ENCODE measurements at regions not wholly inside any gene's neighbourhood (a gene's known extent, or its start where the extent isn't known, plus 50 kb on each side); places are given as distances from the start of the nearest gene placed in this dataset.

- Mint-ChIP-seq H3K4me3 (no peak overlapping the region), H3K27me3 (ENCODE audit: low read depth in 3 of 3) (peaks cover 4 to 13% (median 6%) of the 10 kb centered on the region in 3 donors), H3K36me3 (no peaks in the 10 kb centered on the region), H3K9me3 (no peaks in the 10 kb centered on the region), H3K4me1 (no peaks in the 10 kb centered on the region), H3K27ac (no peak overlapping the region)
- no peak overlapping the region for H3K27ac ChIP-seq (ENCODE audit: low read depth in 1 of 2, low read length in 2 of 2)
- H2AFZ ChIP-seq (ENCODE audit: insufficient read depth, low read depth, low read length, poor library complexity, severe bottlenecking), result no peak overlapping the region
- H4K20me1 ChIP-seq (ENCODE audit: insufficient read depth, low read length), result no peaks in the 10 kb centered on the region
- no peaks in the 10 kb centered on the region for H3K27me3 ChIP-seq (ENCODE audit: control insufficient read depth in 2 of 2, insufficient read depth in 2 of 2, low read length in 2 of 2)
- H3K36me3 ChIP-seq (replicated peaks in 1 of 2; ENCODE audit: control insufficient read depth in 1 of 2, insufficient read depth in 2 of 2, low read length in 2 of 2), result no peaks in the 10 kb centered on the region
- H3K79me2 ChIP-seq (ENCODE audit: insufficient read depth, low read length), result no peaks in the 10 kb centered on the region
- intact Hi-C loops (cut with micrococcal nuclease), result no loop called here
- no peak overlapping the region for H3K4me3 ChIP-seq (replicated peaks in 1 of 3; ENCODE audit: low read depth in 2 of 3, low read length in 3 of 3)
- H3K9me3 ChIP-seq (replicated peaks in 1 of 2; ENCODE audit: control insufficient read depth in 1 of 2, insufficient read depth in 1 of 2, low read length in 2 of 2), result no peaks in the 10 kb centered on the region
- no peak overlapping the region for H3K9ac ChIP-seq (ENCODE audit: insufficient read depth, low read length, poor library complexity, severe bottlenecking)
- no peaks in the 10 kb centered on the region for H3K4me1 ChIP-seq (ENCODE audit: control insufficient read depth in 1 of 2, insufficient read depth in 2 of 2, low read length in 2 of 2)
- TF ChIP-seq CTCF (IDR thresholded peaks at IDR 0.05), result no peak
- WGBS (ENCODE audit: insufficient coverage), result 34% methylated on average over 4 of the region's 5 CpGs
- H3K4me2 ChIP-seq (replicated peaks; ENCODE audit: extremely low read depth, low read length, poor library complexity, severe bottlenecking), result no peak overlapping the region
- DNase-seq, result no peak
Measured at GRCh38 chr11:34570584-34570983, 50.3 kb upstream of the EHF start.

Data from CD14-positive monocyte (primary cell).